Vagina (tissue), 2 donors: ENCODE measurements at regions not wholly inside any gene's neighbourhood (a gene's known extent, or its start where the extent isn't known, plus 50 kb on each side); places are given as distances from the start of the nearest gene placed in this dataset.

ENCODE experiments used
- POLR2A ChIP-seq, 2 donors: fragments of 450-650 bp; IDR thresholded peaks; one replicate each; pipeline ENCODE4 v1.6.1; 2017; ENCODE audit warnings: antibody characterized with exemption in 2 of 2, mild to moderate bottlenecking in 2 of 2, moderate library complexity in 2 of 2
- POLR2AphosphoS5 ChIP-seq, 2 donors: sonication (generic); formaldehyde crosslinking; IDR thresholded peaks; one replicate each; pipeline ENCODE4 v1.9.0; 2017; ENCODE audit warnings: antibody characterized with exemption in 2 of 2, mild to moderate bottlenecking in 2 of 2, low read depth in 1 of 2; ENCODE audit not compliant: insufficient read depth in 1 of 2
- TF ChIP-seq, protein P1 (sequence below), 3 experiments: fragments of 450-650 bp in 2 of 3; fragments of 200-600 bp in 1 of 3; sonication (generic) in 1 of 3; IDR thresholded peaks; one replicate each; pipeline ENCODE4 v1.5.1; 2017 to 2019; ENCODE audit warnings: antibody characterized with exemption in 3 of 3, mild to moderate bottlenecking in 2 of 3, moderate library complexity in 2 of 3

DNA sequence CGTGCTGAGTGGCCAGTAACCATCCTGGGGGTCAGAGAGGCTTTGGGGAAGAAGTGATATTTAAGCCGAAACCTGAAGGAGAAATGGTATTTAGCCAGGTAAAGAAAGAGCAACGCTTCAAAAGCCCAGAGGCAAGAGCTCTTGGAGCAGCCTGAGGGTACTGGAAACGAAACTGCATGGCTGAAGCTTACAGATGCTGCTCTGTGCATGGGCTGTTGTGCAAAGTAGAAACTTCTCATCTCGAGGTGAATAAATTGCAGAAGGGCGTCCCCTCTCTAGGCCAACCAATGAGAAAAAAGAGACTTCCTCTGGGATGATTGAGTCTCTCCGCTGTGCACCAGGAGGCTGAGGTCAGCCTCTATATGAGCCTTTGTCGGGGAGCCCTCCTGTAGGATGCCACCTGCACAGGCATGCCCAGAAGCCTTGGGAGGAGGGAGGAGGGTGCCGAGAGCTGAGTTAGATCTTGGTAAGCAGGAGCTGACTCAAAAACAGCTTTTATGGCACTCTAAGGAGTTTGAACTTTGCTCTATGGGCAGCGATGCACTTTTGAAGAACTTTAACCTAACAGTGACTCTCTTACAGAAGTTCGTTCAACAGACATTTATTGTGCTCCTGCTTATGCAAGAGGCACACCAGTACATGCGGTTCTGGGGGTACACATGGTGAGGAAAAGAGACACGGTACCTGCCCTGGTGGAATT is 61.6 kb upstream of the EDN1 start:
- TF ChIP-seq, protein P1, sequence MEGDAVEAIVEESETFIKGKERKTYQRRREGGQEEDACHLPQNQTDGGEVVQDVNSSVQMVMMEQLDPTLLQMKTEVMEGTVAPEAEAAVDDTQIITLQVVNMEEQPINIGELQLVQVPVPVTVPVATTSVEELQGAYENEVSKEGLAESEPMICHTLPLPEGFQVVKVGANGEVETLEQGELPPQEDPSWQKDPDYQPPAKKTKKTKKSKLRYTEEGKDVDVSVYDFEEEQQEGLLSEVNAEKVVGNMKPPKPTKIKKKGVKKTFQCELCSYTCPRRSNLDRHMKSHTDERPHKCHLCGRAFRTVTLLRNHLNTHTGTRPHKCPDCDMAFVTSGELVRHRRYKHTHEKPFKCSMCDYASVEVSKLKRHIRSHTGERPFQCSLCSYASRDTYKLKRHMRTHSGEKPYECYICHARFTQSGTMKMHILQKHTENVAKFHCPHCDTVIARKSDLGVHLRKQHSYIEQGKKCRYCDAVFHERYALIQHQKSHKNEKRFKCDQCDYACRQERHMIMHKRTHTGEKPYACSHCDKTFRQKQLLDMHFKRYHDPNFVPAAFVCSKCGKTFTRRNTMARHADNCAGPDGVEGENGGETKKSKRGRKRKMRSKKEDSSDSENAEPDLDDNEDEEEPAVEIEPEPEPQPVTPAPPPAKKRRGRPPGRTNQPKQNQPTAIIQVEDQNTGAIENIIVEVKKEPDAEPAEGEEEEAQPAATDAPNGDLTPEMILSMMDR (IDR thresholded peaks at IDR 0.05) = no peak
- TF ChIP-seq POLR2AphosphoS5 (IDR thresholded peaks at IDR 0.05; ENCODE audit: insufficient read depth in 1 of 2, low read depth in 1 of 2) (no peak), POLR2A (IDR thresholded peaks at IDR 0.05) (no peak)
